H1 (cell line): ENCODE measurements at regions not wholly inside any gene's neighbourhood (a gene's known extent, or its start where the extent isn't known, plus 50 kb on each side); places are given as distances from the start of the nearest gene placed in this dataset.

Experiments used
- CTCF ChIA-PET: fragments of 300-600 bp; sonication (Branson Sonifier 250); formaldehyde crosslinking; loops from one replicate; lab custom pipeline; 2021; ENCODE audit not compliant: partially characterized antibody; lab: Charles Lee
- POLR2A ChIA-PET: fragments of 300-600 bp; sonication (Branson Sonifier 250); formaldehyde crosslinking; loops from one replicate; lab custom pipeline; 2021; ENCODE audit warnings: inconsistent platforms; ENCODE audit not compliant: partially characterized antibody; lab: Charles Lee
- DNase-seq, 2 experiments: peaks; one replicate each; pipeline versions ENCODE4 v3.0.0 to v3.0.0-alpha.2; 2010 to 2022; ENCODE audit warnings: low spot score in 2 of 2, low read depth in 1 of 2, mixed read lengths in 1 of 2
- FAIRE-seq: peaks from 2 replicates; lab custom pipeline; 2011; peaks lifted over from hg19 to GRCh38; lab: Jason Lieb, UNC
- H2AFZ ChIP-seq: 2 replicates; pipeline ENCODE4 v1.8.1; 2012; ENCODE audit warnings: low read length, inconsistent platforms
- H2AK5ac ChIP-seq: 2 replicates; pipeline ENCODE4 v1.6.1; 2013; ENCODE audit warnings: low read depth, low read length
- H2BK120ac ChIP-seq: replicated peaks from 2 replicates; pipeline ENCODE3; 2013; ENCODE audit warnings: low read depth, low read length, inconsistent platforms
- H2BK12ac ChIP-seq: 2 replicates; pipeline ENCODE4 v1.6.1; 2013; ENCODE audit warnings: low read depth, low read length
- H2BK15ac ChIP-seq: 2 replicates; pipeline ENCODE4 v1.6.1; 2013; ENCODE audit warnings: low read length
- H2BK20ac ChIP-seq: 2 replicates; pipeline ENCODE4 v1.6.1; 2013; ENCODE audit warnings: low read length
- H2BK5ac ChIP-seq: 2 replicates; pipeline ENCODE4 v1.6.1; 2013; ENCODE audit warnings: low read depth, low read length
- H3K14ac ChIP-seq: 2 replicates; pipeline ENCODE4 v1.6.1; 2013; ENCODE audit warnings: inconsistent platforms; ENCODE audit not compliant: insufficient read length
- H3K18ac ChIP-seq: 2 replicates; pipeline ENCODE4 v1.6.1; 2013; ENCODE audit warnings: low read length; ENCODE audit errors: extremely low read depth
- H3K23ac ChIP-seq: 2 replicates; pipeline ENCODE4 v1.6.1; 2013; ENCODE audit warnings: inconsistent platforms; ENCODE audit not compliant: insufficient read length
- H3K23me2 ChIP-seq: 2 replicates; pipeline ENCODE4 v1.6.1; 2013; ENCODE audit warnings: low read depth, low read length
- H3K27ac ChIP-seq: 2 replicates; pipeline ENCODE4 v1.6.1; 2011; ENCODE audit warnings: low read depth, low read length, inconsistent platforms
- H3K27me3 ChIP-seq, 4 experiments: replicated peaks in 1 of 4; 1 replicate in 1 of 4; 2 replicates in 3 of 4; pipeline versions ENCODE4 v1.6.1 to v1.8.1; 2011 to 2013; ENCODE audit warnings: low read length in 3 of 4, mild to moderate bottlenecking in 3 of 4, inconsistent platforms in 2 of 4, mixed read lengths in 2 of 4, moderate library complexity in 1 of 4; ENCODE audit not compliant: control insufficient read depth in 3 of 4, insufficient read depth in 3 of 4; ENCODE audit errors: extremely low read depth in 1 of 4
- H3K36me3 ChIP-seq, 4 experiments: 2 replicates each; pipeline versions ENCODE4 v1.6.1 to v1.8.1; 2011 to 2013; ENCODE audit warnings: mild to moderate bottlenecking in 4 of 4, low read length in 3 of 4, moderate library complexity in 2 of 4, control low read depth in 1 of 4, inconsistent platforms in 1 of 4; ENCODE audit not compliant: insufficient read depth in 4 of 4, control insufficient read depth in 2 of 4
- H3K4ac ChIP-seq: replicated peaks from 2 replicates; pipeline ENCODE3; 2013; ENCODE audit warnings: low read length, low read depth, mixed read lengths, inconsistent platforms; ENCODE audit not compliant: insufficient read length
- H3K4me1 ChIP-seq, 4 experiments: replicated peaks in 1 of 4; 1 replicate in 1 of 4; 2 replicates in 3 of 4; pipeline versions ENCODE4 v1.6.1 to v1.8.1; 2011 to 2013; ENCODE audit warnings: low read length in 3 of 4, inconsistent platforms in 2 of 4, mixed read lengths in 1 of 4; ENCODE audit not compliant: insufficient read depth in 4 of 4, control insufficient read depth in 3 of 4
- H3K4me2 ChIP-seq, 2 experiments: 2 replicates each; pipeline versions ENCODE4 v1.6.1 to v1.8.1; 2011 to 2013; ENCODE audit warnings: low read depth in 2 of 2, low read length in 2 of 2, control low read depth in 1 of 2, inconsistent platforms in 1 of 2, mild to moderate bottlenecking in 1 of 2; ENCODE audit not compliant: insufficient read depth in 1 of 2
- H3K4me3 ChIP-seq, 4 experiments: fragments of 200-600, 300-600 bp in 1 of 4; sonication (generic), shearing (Covaris generic), sonication (Bioruptor Twin) in 1 of 4; 2 replicates each; pipeline versions ENCODE4 v1.5.1 to v1.8.1; 2011 to 2016; ENCODE audit warnings: low read length in 4 of 4, low read depth in 3 of 4, control low read depth in 2 of 4, inconsistent platforms in 2 of 4, mild to moderate bottlenecking in 2 of 4, mixed read lengths in 1 of 4, moderate library complexity in 1 of 4; ENCODE audit not compliant: insufficient read depth in 2 of 4; ENCODE audit errors: extremely low read depth in 1 of 4
- H3K56ac ChIP-seq: replicated peaks from 2 replicates; pipeline ENCODE3; 2013; ENCODE audit warnings: low read depth, mild to moderate bottlenecking, mixed read lengths, low read length, inconsistent platforms; ENCODE audit not compliant: insufficient read length
- H3K79me1 ChIP-seq: 2 replicates; pipeline ENCODE4 v1.6.1; 2013; ENCODE audit warnings: low read depth, low read length, control low read depth
- H3K79me2 ChIP-seq, 2 experiments: 2 replicates each; pipeline versions ENCODE4 v1.6.1 to v1.8.1; 2012 to 2013; ENCODE audit warnings: low read length in 2 of 2, mild to moderate bottlenecking in 2 of 2, inconsistent platforms in 1 of 2; ENCODE audit not compliant: insufficient read depth in 2 of 2, control insufficient read depth in 1 of 2
- H3K9ac ChIP-seq, 4 experiments: replicated peaks in 1 of 4; 1 replicate in 1 of 4; 2 replicates in 3 of 4; pipeline versions ENCODE4 v1.6.1 to v1.8.1; 2011 to 2013; ENCODE audit warnings: low read depth in 3 of 4, low read length in 3 of 4, control low read depth in 2 of 4, mild to moderate bottlenecking in 2 of 4, moderate library complexity in 2 of 4, inconsistent platforms in 1 of 4; ENCODE audit errors: extremely low read depth in 1 of 4
- H3K9me3 ChIP-seq, 2 experiments: 2 replicates each; pipeline versions ENCODE4 v1.6.1 to v1.8.1; 2012 to 2013; ENCODE audit warnings: mild to moderate bottlenecking in 2 of 2, moderate library complexity in 2 of 2, control low read depth in 1 of 2, inconsistent platforms in 1 of 2, low read depth in 1 of 2, low read length in 1 of 2, mixed read lengths in 1 of 2; ENCODE audit not compliant: insufficient read depth in 2 of 2
- H4K20me1 ChIP-seq, 2 experiments: replicated peaks in 1 of 2; 2 replicates each; pipeline versions ENCODE3 to v1.8.1; 2011 to 2013; ENCODE audit warnings: inconsistent platforms in 2 of 2, low read length in 2 of 2, mild to moderate bottlenecking in 1 of 2; ENCODE audit not compliant: insufficient read depth in 2 of 2, control insufficient read depth in 1 of 2
- H4K5ac ChIP-seq: 2 replicates; pipeline ENCODE4 v1.6.1; 2013; ENCODE audit warnings: low read length, low read depth, mixed read lengths, inconsistent platforms; ENCODE audit not compliant: insufficient read length
- H4K8ac ChIP-seq: 2 replicates; pipeline ENCODE4 v1.8.0; 2013; ENCODE audit warnings: mild to moderate bottlenecking, moderate library complexity, low read length, inconsistent platforms; ENCODE audit not compliant: insufficient read depth; ENCODE audit errors: extremely low read depth
- H4K91ac ChIP-seq: replicated peaks from 2 replicates; pipeline ENCODE3; 2013; ENCODE audit warnings: low read length, mixed read lengths, inconsistent platforms; ENCODE audit not compliant: insufficient read length
- BACH1 ChIP-seq: IDR thresholded peaks from 2 replicates; pipeline ENCODE4 v1.6.1; 2012; ENCODE audit warnings: low read length, improper control_type of control experiment
- CREB1 ChIP-seq: IDR thresholded peaks from 2 replicates; pipeline ENCODE4 v1.6.1; 2012; ENCODE audit warnings: inconsistent platforms
- GTF2F1 ChIP-seq: IDR thresholded peaks from 2 replicates; pipeline ENCODE4 v1.6.1; 2012; ENCODE audit warnings: low read depth, low read length, improper control_type of control experiment, borderline replicate concordance
- KDM1A ChIP-seq: fragments of 200-600, 300-600 bp; sonication (generic); IDR thresholded peaks from 2 replicates; pipeline ENCODE4 v1.7.1; 2016; ENCODE audit warnings: mild to moderate bottlenecking, low read length, borderline replicate concordance
- KDM4A ChIP-seq: IDR thresholded peaks from one replicate; pipeline ENCODE4 v1.7.1; 2012; ENCODE audit warnings: low read depth, mild to moderate bottlenecking, moderate library complexity, low read length, inconsistent platforms; ENCODE audit not compliant: severe bottlenecking
- KDM5A ChIP-seq: fragments of 200-600 bp; IDR thresholded peaks from 2 replicates; pipeline ENCODE4 v1.7.1; 2012; ENCODE audit warnings: mild to moderate bottlenecking, low read length, inconsistent platforms, mixed read lengths
- PHF8 ChIP-seq: fragments of 200-600 bp; sonication (generic); conservative IDR thresholded peaks from 2 replicates; pipeline ENCODE4 v1.7.1; 2012; ENCODE audit warnings: low read depth, mild to moderate bottlenecking, inconsistent platforms, low read length, moderate library complexity
- POLR2AphosphoS5 ChIP-seq: IDR thresholded peaks from 2 replicates; pipeline ENCODE4 v1.6.1; 2011; ENCODE audit warnings: low read depth, low read length
- RXRA ChIP-seq: IDR thresholded peaks from 2 replicates; pipeline ENCODE4 v1.6.1; 2011; ENCODE audit warnings: low read depth, mild to moderate bottlenecking, low read length, moderate library complexity; ENCODE audit not compliant: insufficient read depth
- SIRT6 ChIP-seq: IDR thresholded peaks from one replicate; pipeline ENCODE4 v1.7.1; 2012; ENCODE audit warnings: low read length, inconsistent platforms
- SIX5 ChIP-seq: IDR thresholded peaks from 2 replicates; pipeline ENCODE4 v1.6.1; 2011; ENCODE audit warnings: mild to moderate bottlenecking, low read depth, low read length
- SP1 ChIP-seq: IDR thresholded peaks from 2 replicates; pipeline ENCODE4 v1.6.1; 2011; ENCODE audit warnings: low read depth, low read length
- SP4 ChIP-seq: IDR thresholded peaks from 2 replicates; pipeline ENCODE4 v1.6.1; 2012; ENCODE audit warnings: low read length, inconsistent platforms
- WGBS, 2 experiments: shearing (Covaris generic) in 1 of 2; methylation state at CpG; one replicate each; pipeline versions ENCODE4 v1.1.6 to v1.1.7; 2013 to 2015; ENCODE audit warnings: low lambda C conversion rate in 2 of 2, mixed read lengths in 2 of 2, inconsistent platforms in 1 of 2, low coverage in 1 of 2, missing lambda C conversion rate in 1 of 2; ENCODE audit not compliant: insufficient replicate concordance in 2 of 2, insufficient coverage in 1 of 2, insufficient read length in 1 of 2; ENCODE audit errors: extremely low coverage in 1 of 2, missing lambda C conversion rate in 1 of 2; 5-methylcytosine and 5-hydroxymethylcytosine counted together
- TF ChIP-seq, protein P1 (sequence below), 3 experiments: IDR thresholded peaks; 1 replicate in 2 of 3; 2 replicates in 1 of 3; pipeline versions ENCODE4 v1.5.1 to v1.6.1; 2011; ENCODE audit warnings: low read length in 3 of 3, mild to moderate bottlenecking in 3 of 3, inconsistent platforms in 2 of 3, low read depth in 1 of 3, moderate library complexity in 1 of 3; ENCODE audit not compliant: insufficient read depth in 1 of 3; ENCODE audit errors: control extremely low read depth in 1 of 3

DNA sequence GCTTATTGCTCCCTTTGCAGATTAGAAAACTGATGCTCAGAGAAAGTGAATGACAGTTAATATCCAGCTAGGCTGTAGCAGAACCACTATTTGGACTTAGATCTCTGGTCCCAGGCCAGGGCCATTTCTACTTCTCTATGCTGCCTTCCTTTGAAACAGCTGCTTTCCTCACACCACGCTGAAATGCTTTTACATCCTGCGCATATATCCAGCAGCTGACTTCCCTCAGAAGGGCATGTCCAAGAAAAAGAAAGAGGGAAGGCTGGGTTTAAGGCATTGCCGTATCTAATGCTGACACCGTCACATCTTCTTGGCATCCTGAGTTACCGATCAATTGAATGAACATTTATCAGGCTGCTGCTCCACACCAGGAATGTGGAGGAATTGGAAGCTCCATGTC, 122.4 kb downstream of the UBE2U start:
- H3K4me1 ChIP-seq = no peaks in the 10 kb centered on the region
- FAIRE-seq = no peak
- TF ChIP-seq BACH1 (no peak), SP4 (no peak), POLR2AphosphoS5 (no peak), KDM1A (no peak), KDM5A (no peak), SIX5 (no peak), SIRT6 (no peak), SP1 (no peak), RXRA (no peak), KDM4A (no peak), PHF8 (no peak), GTF2F1 (no peak), CREB1 (no peak)
- TF ChIP-seq, protein P1, sequence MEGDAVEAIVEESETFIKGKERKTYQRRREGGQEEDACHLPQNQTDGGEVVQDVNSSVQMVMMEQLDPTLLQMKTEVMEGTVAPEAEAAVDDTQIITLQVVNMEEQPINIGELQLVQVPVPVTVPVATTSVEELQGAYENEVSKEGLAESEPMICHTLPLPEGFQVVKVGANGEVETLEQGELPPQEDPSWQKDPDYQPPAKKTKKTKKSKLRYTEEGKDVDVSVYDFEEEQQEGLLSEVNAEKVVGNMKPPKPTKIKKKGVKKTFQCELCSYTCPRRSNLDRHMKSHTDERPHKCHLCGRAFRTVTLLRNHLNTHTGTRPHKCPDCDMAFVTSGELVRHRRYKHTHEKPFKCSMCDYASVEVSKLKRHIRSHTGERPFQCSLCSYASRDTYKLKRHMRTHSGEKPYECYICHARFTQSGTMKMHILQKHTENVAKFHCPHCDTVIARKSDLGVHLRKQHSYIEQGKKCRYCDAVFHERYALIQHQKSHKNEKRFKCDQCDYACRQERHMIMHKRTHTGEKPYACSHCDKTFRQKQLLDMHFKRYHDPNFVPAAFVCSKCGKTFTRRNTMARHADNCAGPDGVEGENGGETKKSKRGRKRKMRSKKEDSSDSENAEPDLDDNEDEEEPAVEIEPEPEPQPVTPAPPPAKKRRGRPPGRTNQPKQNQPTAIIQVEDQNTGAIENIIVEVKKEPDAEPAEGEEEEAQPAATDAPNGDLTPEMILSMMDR (IDR thresholded peaks at IDR 0.05; ENCODE audit: control extremely low read depth in 1 of 3, insufficient read depth in 1 of 3, low read depth in 1 of 3, low read length in 3 of 3) = no peak

More for the DNA sequence above, 122.4 kb downstream of the UBE2U start:
- Histone ChIP-seq H4K20me1 (no peaks in the 10 kb centered on the region), H3K4me2 (no peak overlapping the region), H3K56ac (no peak overlapping the region), H3K36me3 (no peaks in the 10 kb centered on the region), H4K8ac (no peak overlapping the region), H3K4me3 (no peak overlapping the region), H3K9ac (no peak overlapping the region), H2BK20ac (no peak overlapping the region), H3K27me3 (no peaks in the 10 kb centered on the region), H2BK12ac (no peak overlapping the region), H2AK5ac (no peak overlapping the region), H3K14ac (no peak overlapping the region), H3K79me2 (no peaks in the 10 kb centered on the region), H2BK5ac (no peak overlapping the region), H3K27ac (no peak overlapping the region), H4K5ac (no peak overlapping the region), H3K79me1 (no peaks in the 10 kb centered on the region), H3K18ac (no peak overlapping the region), H3K4ac (no peak overlapping the region), H2AFZ (no peak overlapping the region), H4K91ac (no peak overlapping the region), H3K23me2 (no peaks in the 10 kb centered on the region), H3K9me3 (no peaks in the 10 kb centered on the region), H2BK120ac (no peak overlapping the region), H2BK15ac (no peak overlapping the region), H3K23ac (no peak overlapping the region)
- CTCF ChIA-PET = interaction anchor here (0.5 to 2.1 kb wide), 4 partner anchors 21 to 551 kb away, joined by 3 to 10 read pairs (median 4); no protein-coding TSS in a partner anchor
- 84% methylated on average over 5 of the region's 5 CpGs; no CpG with 5 or more reads in 1 of the 2 experiments for WGBS, 2 experiments
- POLR2A ChIA-PET = no interaction called here
- no peak for DNase-seq
